ENCODE measurements at regions not wholly inside any gene's neighbourhood (a gene's known extent, or its start where the extent isn't known, plus 50 kb on each side); places are given as distances from the start of the nearest gene placed in this dataset.

DNA sequence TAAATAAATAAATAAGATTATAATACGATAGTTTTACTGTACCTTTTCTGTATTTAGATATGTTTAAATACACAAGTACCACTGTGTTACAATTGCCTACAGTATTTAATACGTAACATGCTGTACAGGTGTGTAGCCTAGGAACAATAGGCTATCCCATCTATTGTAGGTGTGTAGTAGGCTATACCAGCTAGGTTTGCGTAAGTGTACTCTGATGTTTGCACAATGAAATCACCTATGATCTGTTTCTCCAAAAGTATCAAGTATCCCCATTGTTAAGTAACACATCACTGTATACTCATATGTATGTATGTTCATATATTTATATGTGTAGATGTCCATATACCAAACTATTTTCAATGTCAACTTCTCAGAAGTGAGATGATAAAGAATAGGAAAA, 118.2 kb upstream of the RND3 start:
- ATAC-seq = no peak
- no peak for TF ChIP-seq ESRRG (CRISPR knock-in tag; IDR thresholded peaks at IDR 0.05)
- TF ChIP-seq ZNF70 (CRISPR knock-in tag; IDR thresholded peaks at IDR 0.05) = no peak
- TF ChIP-seq, protein P1, sequence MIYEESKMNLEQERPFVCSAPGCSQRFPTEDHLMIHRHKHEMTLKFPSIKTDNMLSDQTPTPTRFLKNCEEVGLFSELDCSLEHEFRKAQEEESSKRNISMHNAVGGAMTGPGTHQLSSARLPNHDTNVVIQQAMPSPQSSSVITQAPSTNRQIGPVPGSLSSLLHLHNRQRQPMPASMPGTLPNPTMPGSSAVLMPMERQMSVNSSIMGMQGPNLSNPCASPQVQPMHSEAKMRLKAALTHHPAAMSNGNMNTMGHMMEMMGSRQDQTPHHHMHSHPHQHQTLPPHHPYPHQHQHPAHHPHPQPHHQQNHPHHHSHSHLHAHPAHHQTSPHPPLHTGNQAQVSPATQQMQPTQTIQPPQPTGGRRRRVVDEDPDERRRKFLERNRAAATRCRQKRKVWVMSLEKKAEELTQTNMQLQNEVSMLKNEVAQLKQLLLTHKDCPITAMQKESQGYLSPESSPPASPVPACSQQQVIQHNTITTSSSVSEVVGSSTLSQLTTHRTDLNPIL (CRISPR knock-in tag; IDR thresholded peaks at IDR 0.05; ENCODE audit: low read depth) = no peak
- no peak for TF ChIP-seq CSDC2 (CRISPR knock-in tag; IDR thresholded peaks at IDR 0.05)
- TF ChIP-seq, protein P2, sequence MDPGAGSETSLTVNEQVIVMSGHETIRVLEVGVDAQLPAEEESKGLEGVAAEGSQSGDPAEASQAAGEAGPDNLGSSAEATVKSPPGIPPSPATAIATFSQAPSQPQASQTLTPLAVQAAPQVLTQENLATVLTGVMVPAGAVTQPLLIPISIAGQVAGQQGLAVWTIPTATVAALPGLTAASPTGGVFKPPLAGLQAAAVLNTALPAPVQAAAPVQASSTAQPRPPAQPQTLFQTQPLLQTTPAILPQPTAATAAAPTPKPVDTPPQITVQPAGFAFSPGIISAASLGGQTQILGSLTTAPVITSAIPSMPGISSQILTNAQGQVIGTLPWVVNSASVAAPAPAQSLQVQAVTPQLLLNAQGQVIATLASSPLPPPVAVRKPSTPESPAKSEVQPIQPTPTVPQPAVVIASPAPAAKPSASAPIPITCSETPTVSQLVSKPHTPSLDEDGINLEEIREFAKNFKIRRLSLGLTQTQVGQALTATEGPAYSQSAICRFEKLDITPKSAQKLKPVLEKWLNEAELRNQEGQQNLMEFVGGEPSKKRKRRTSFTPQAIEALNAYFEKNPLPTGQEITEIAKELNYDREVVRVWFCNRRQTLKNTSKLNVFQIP (CRISPR knock-in tag; IDR thresholded peaks at IDR 0.05; ENCODE audit: borderline replicate concordance, low read depth) = no peak
- TF ChIP-seq, protein P3, sequence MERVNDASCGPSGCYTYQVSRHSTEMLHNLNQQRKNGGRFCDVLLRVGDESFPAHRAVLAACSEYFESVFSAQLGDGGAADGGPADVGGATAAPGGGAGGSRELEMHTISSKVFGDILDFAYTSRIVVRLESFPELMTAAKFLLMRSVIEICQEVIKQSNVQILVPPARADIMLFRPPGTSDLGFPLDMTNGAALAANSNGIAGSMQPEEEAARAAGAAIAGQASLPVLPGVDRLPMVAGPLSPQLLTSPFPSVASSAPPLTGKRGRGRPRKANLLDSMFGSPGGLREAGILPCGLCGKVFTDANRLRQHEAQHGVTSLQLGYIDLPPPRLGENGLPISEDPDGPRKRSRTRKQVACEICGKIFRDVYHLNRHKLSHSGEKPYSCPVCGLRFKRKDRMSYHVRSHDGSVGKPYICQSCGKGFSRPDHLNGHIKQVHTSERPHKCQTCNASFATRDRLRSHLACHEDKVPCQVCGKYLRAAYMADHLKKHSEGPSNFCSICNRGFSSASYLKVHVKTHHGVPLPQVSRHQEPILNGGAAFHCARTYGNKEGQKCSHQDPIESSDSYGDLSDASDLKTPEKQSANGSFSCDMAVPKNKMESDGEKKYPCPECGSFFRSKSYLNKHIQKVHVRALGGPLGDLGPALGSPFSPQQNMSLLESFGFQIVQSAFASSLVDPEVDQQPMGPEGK (CRISPR knock-in tag; IDR thresholded peaks at IDR 0.05; ENCODE audit: borderline replicate concordance) = no peak
- no peak for TF ChIP-seq ZFP3 (CRISPR knock-in tag; IDR thresholded peaks at IDR 0.05)
- no peak for TF ChIP-seq TCF4 (CRISPR knock-in tag; IDR thresholded peaks at IDR 0.05; ENCODE audit: borderline replicate concordance)

DNA sequence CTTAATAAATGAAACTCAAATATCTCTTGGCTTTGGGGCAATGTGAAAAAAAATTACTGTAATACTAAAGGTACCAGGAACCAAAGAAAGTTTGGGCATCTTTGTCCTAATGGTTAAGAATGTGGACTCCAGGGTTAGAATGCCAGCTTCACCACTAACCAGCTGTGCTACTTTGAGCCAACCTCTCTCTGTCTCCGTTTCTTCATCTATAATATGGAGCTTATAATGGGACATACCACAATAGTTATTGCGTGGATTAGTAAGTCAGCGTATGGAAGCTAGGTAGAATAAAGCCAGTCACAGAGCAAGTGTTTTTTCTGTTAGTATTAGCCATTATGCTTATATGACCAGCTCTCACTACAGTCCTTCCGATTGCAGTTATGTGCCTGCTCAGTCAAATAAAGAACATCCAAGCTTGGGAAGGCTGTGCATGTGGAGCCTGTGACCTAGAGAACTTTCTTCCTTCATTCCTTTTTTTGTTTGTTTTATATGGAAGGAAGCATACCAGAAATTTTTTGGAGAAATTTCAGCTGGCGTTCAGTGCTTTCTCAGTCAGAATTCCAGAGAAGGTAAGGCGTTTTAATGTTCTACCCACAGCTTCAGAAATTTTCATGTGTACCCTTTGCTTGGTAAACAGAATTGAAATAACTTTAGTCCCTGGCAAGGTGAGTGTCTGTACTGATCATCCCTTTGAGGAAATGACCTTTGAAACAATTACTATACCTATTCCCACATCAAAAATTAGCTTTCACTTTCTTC, 114.0 kb upstream of the RND3 start:
- TF ChIP-seq ZNF8 (CRISPR knock-in tag; IDR thresholded peaks at IDR 0.05) (no peak), ZNF565 (CRISPR knock-in tag; conservative IDR thresholded peaks at IDR 0.05; ENCODE audit: low read depth) (no peak), ZFP30 (CRISPR knock-in tag; IDR thresholded peaks at IDR 0.05) (no peak), PPARA (CRISPR knock-in tag; IDR thresholded peaks at IDR 0.05; ENCODE audit: borderline replicate concordance) (no peak)
- peak; percentile 65 for ATAC-seq

DNA sequence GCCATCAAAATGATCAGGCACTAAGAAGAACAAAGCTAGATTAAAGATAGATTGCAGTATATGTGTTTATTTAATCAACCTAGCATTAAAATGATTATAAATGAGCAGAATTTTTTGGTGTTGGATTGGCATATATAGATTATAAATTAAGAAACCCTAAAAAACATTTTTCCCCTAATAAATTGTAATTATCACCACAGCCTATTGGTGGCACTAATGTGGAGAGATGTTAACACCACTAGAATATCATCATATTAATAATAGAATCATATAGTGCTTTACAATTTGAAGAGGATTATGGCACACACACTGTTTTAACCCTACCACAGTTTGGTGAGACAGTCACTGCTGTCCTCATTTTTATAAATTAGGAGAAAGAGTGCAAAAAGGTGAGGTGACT, 112.4 kb upstream of the RND3 start:
- TF ChIP-seq ESRRG (CRISPR knock-in tag; IDR thresholded peaks at IDR 0.05) = no peak
- no peak for TF ChIP-seq ARNTL (CRISPR knock-in tag; IDR thresholded peaks at IDR 0.05; ENCODE audit: borderline replicate concordance, low read depth)
- TF ChIP-seq ISL1 (CRISPR knock-in tag; IDR thresholded peaks at IDR 0.05) = no peak
- TF ChIP-seq, protein P4, sequence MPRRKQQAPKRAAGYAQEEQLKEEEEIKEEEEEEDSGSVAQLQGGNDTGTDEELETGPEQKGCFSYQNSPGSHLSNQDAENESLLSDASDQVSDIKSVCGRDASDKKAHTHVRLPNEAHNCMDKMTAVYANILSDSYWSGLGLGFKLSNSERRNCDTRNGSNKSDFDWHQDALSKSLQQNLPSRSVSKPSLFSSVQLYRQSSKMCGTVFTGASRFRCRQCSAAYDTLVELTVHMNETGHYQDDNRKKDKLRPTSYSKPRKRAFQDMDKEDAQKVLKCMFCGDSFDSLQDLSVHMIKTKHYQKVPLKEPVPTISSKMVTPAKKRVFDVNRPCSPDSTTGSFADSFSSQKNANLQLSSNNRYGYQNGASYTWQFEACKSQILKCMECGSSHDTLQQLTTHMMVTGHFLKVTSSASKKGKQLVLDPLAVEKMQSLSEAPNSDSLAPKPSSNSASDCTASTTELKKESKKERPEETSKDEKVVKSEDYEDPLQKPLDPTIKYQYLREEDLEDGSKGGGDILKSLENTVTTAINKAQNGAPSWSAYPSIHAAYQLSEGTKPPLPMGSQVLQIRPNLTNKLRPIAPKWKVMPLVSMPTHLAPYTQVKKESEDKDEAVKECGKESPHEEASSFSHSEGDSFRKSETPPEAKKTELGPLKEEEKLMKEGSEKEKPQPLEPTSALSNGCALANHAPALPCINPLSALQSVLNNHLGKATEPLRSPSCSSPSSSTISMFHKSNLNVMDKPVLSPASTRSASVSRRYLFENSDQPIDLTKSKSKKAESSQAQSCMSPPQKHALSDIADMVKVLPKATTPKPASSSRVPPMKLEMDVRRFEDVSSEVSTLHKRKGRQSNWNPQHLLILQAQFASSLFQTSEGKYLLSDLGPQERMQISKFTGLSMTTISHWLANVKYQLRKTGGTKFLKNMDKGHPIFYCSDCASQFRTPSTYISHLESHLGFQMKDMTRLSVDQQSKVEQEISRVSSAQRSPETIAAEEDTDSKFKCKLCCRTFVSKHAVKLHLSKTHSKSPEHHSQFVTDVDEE (CRISPR knock-in tag; IDR thresholded peaks at IDR 0.05) = no peak
- TF ChIP-seq, protein P5, sequence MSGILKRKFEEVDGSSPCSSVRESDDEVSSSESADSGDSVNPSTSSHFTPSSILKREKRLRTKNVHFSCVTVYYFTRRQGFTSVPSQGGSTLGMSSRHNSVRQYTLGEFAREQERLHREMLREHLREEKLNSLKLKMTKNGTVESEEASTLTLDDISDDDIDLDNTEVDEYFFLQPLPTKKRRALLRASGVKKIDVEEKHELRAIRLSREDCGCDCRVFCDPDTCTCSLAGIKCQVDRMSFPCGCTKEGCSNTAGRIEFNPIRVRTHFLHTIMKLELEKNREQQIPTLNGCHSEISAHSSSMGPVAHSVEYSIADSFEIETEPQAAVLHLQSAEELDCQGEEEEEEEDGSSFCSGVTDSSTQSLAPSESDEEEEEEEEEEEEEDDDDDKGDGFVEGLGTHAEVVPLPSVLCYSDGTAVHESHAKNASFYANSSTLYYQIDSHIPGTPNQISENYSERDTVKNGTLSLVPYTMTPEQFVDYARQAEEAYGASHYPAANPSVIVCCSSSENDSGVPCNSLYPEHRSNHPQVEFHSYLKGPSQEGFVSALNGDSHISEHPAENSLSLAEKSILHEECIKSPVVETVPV (CRISPR knock-in tag; IDR thresholded peaks at IDR 0.05) = no peak
- TF ChIP-seq, protein P1 (CRISPR knock-in tag; IDR thresholded peaks at IDR 0.05; ENCODE audit: low read depth) = no peak
- TF ChIP-seq TCF4 (CRISPR knock-in tag; IDR thresholded peaks at IDR 0.05; ENCODE audit: borderline replicate concordance) = no peak
- no peak for TF ChIP-seq SNAI2 (CRISPR knock-in tag; IDR thresholded peaks at IDR 0.05)
- no peak for TF ChIP-seq CSDC2 (CRISPR knock-in tag; IDR thresholded peaks at IDR 0.05)
- no peak for TF ChIP-seq PPARA (CRISPR knock-in tag; IDR thresholded peaks at IDR 0.05; ENCODE audit: borderline replicate concordance)
- no peak for TF ChIP-seq ZC3H10 (CRISPR knock-in tag; IDR thresholded peaks at IDR 0.05)
- no peak for TF ChIP-seq TOX (CRISPR knock-in tag; IDR thresholded peaks at IDR 0.05; ENCODE audit: borderline replicate concordance)
- ATAC-seq = no peak
